ENCODE measurements at regions not wholly inside any gene's neighbourhood (a gene's known extent, or its start where the extent isn't known, plus 50 kb on each side); places are given as distances from the start of the nearest gene placed in this dataset.

GRCh38 chr1:199168888-199169585, 530.2 kb downstream of the PTPRC start:
- Histone ChIP-seq H3K27ac (ENCODE audit: low read depth in 1 of 2, low read length in 1 of 2) (no peak overlapping the region), H3K4me3 (no peak overlapping the region), H3K36me3 (ENCODE audit: control insufficient read depth in 4 of 4, insufficient read depth in 4 of 4, low read length in 4 of 4) (no peaks in the 10 kb centered on the region), H3K9me3 (ENCODE audit: control insufficient read depth in 4 of 4, insufficient read depth in 3 of 4, low read length in 3 of 4) (no peaks in the 10 kb centered on the region), H3K4me1 (ENCODE audit: control insufficient read depth in 5 of 5, insufficient read depth in 5 of 5, low read length in 5 of 5) (peaks cover 0 to 4% (median 0%) of the 10 kb centered on the region in 5 donors), H3K9ac (ENCODE audit: insufficient read depth in 1 of 2, low read length in 2 of 2) (no peak overlapping the region), H3K27me3 (ENCODE audit: control insufficient read depth in 3 of 3, insufficient read depth in 3 of 3, low read length in 2 of 3) (no peaks in the 10 kb centered on the region)
- no peak for TF ChIP-seq CTCF (IDR thresholded peaks at IDR 0.05; ENCODE audit: control extremely low read depth, extremely low read depth)
- no peak for DNase-seq
- WGBS, 2 donors, result 65 to 74% methylated on average over 2 of the region's 2 CpGs
- no peak for ATAC-seq (ENCODE audit: insufficient read depth, low FRiP score)

- ATAC-seq (ENCODE audit: insufficient read depth, low FRiP score), result no peak
- Histone ChIP-seq H3K4me3 (no peak overlapping the region), H3K4me1 (ENCODE audit: control insufficient read depth in 5 of 5, insufficient read depth in 5 of 5, low read length in 5 of 5) (peaks cover 0 to 6% (median 0%) of the 10 kb centered on the region in 5 donors), H3K9me3 (ENCODE audit: control insufficient read depth in 4 of 4, insufficient read depth in 3 of 4, low read length in 3 of 4) (no peaks in the 10 kb centered on the region), H3K27ac (ENCODE audit: low read depth in 1 of 2, low read length in 1 of 2) (no peak overlapping the region), H3K9ac (ENCODE audit: insufficient read depth in 1 of 2, low read length in 2 of 2) (no peak overlapping the region), H3K27me3 (ENCODE audit: control insufficient read depth in 3 of 3, insufficient read depth in 3 of 3, low read length in 2 of 3) (no peaks in the 10 kb centered on the region), H3K36me3 (ENCODE audit: control insufficient read depth in 4 of 4, insufficient read depth in 4 of 4, low read length in 4 of 4) (no peaks in the 10 kb centered on the region)
- no peak for TF ChIP-seq CTCF (IDR thresholded peaks at IDR 0.05; ENCODE audit: control extremely low read depth, extremely low read depth)
- no peak for DNase-seq
- 94 to 95% methylated on average over 3 of the region's 3 CpGs for WGBS, 2 donors
These were observed 531.9 kb downstream of the PTPRC start for GRCh38 chr1:199170711-199171110.

GRCh38 chr1:199172171-199173124, 533.6 kb downstream of the PTPRC start:
- no peak for ATAC-seq (ENCODE audit: insufficient read depth, low FRiP score)

More at GRCh38 chr1:199172171-199173124, 533.6 kb downstream of the PTPRC start:
- Histone ChIP-seq H3K9ac (ENCODE audit: insufficient read depth in 1 of 2, low read length in 2 of 2) (no peak overlapping the region), H3K36me3 (ENCODE audit: control insufficient read depth in 4 of 4, insufficient read depth in 4 of 4, low read length in 4 of 4) (no peaks in the 10 kb centered on the region), H3K4me3 (no peak overlapping the region), H3K27me3 (ENCODE audit: control insufficient read depth in 3 of 3, insufficient read depth in 3 of 3, low read length in 2 of 3) (no peaks in the 10 kb centered on the region), H3K4me1 (ENCODE audit: control insufficient read depth in 5 of 5, insufficient read depth in 5 of 5, low read length in 5 of 5) (peaks cover 0 to 6% (median 0%) of the 10 kb centered on the region in 5 donors), H3K27ac (ENCODE audit: low read depth in 1 of 2, low read length in 1 of 2) (no peak overlapping the region), H3K9me3 (ENCODE audit: control insufficient read depth in 4 of 4, insufficient read depth in 3 of 4, low read length in 3 of 4) (no peaks in the 10 kb centered on the region)
- 79 to 87% methylated on average over 4 of the region's 4 CpGs for WGBS, 2 donors
- TF ChIP-seq CTCF (IDR thresholded peaks at IDR 0.05; ENCODE audit: control extremely low read depth, extremely low read depth), result no peak
- DNase-seq, result peak in 2 of 3 donors; percentile 29 to 51

Data from lung (tissue), 11 donors.